GM20000 (cell line): ENCODE measurements at regions not wholly inside any gene's neighbourhood (a gene's known extent, or its start where the extent isn't known, plus 50 kb on each side); places are given as distances from the start of the nearest gene placed in this dataset.

Experiments used
- DNase-seq: peaks from one replicate; pipeline ENCODE4 v3.0.0; 2012; ENCODE audit warnings: low spot score
- CTCF ChIP-seq: IDR thresholded peaks from 2 replicates; pipeline ENCODE4 v1.5.1; 2012; ENCODE audit warnings: mild to moderate bottlenecking, control low read depth; ENCODE audit errors: extremely low read depth, missing control alignments

- DNase-seq, result no peak
- TF ChIP-seq CTCF, result no peak
Measured at GRCh38 chr13:47146136-47146535, 249.3 kb upstream of the HTR2A start.

- DNase-seq, result no peak
- no peak for TF ChIP-seq CTCF
Measured at GRCh38 chr13:47144782-47145181, 247.9 kb upstream of the HTR2A start.

- DNase-seq, result no peak
- TF ChIP-seq CTCF, result no peak
Measured at GRCh38 chr13:47142105-47142504, 245.3 kb upstream of the HTR2A start.

GRCh38 chr13:47139519-47139918 lies 242.7 kb upstream of the HTR2A start:
- DNase-seq, result no peak
- TF ChIP-seq CTCF, result no peak

- no peak for DNase-seq
- TF ChIP-seq CTCF, result no peak
Measured at GRCh38 chr13:47136504-47136941, 239.7 kb upstream of the HTR2A start.

- DNase-seq, result no peak
- no peak for TF ChIP-seq CTCF
Measured at GRCh38 chr13:47135800-47136503, 239.1 kb upstream of the HTR2A start.

- no peak for TF ChIP-seq CTCF
Measured at GRCh38 chr13:47134939-47135489, 238.2 kb upstream of the HTR2A start.

More at GRCh38 chr13:47134939-47135489, 238.2 kb upstream of the HTR2A start:
- no peak for DNase-seq
